Peyer's patch (tissue), 4 donors: ENCODE measurements at regions not wholly inside any gene's neighbourhood (a gene's known extent, or its start where the extent isn't known, plus 50 kb on each side); places are given as distances from the start of the nearest gene placed in this dataset.

ENCODE experiments used
- DNase-seq, 3 donors: peaks; one replicate each; pipeline ENCODE4 v3.0.0-alpha.2; 2017 to 2019
- H3K27ac ChIP-seq, 4 donors: fragments of 200-600 bp; sonication (generic); one replicate each; pipeline ENCODE4 v1.5.1; 2016 to 2019
- H3K27me3 ChIP-seq, 2 donors: fragments of 200-600 bp; sonication (generic); one replicate each; pipeline ENCODE4 v1.5.1; 2019
- H3K36me3 ChIP-seq, 3 donors: fragments of 200-600 bp; sonication (generic); one replicate each; pipeline ENCODE4 v1.5.1; 2016 to 2019
- H3K4me1 ChIP-seq, 4 donors: fragments of 200-600 bp; sonication (generic); one replicate each; pipeline ENCODE4 v1.5.1; 2016 to 2019
- H3K4me3 ChIP-seq, 4 donors: fragments of 200-600 bp; sonication (generic); 1 replicate in 3 of 4; 2 replicates in 1 of 4; pipeline ENCODE4 v1.5.1; 2016 to 2019; ENCODE audit warnings: mild to moderate bottlenecking in 1 of 4
- H3K9me3 ChIP-seq, 4 donors: fragments of 200-600 bp; sonication (generic); one replicate each; pipeline ENCODE4 v1.5.1; 2016 to 2019; ENCODE audit warnings: mild to moderate bottlenecking in 1 of 4
- CTCF ChIP-seq, 6 experiments: fragments of 450-650 bp in 4 of 6; fragments of 200-600 bp in 2 of 6; sonication (generic) in 1 of 6; IDR thresholded peaks; one replicate each; pipeline ENCODE4 v1.5.1; 2017 to 2019; ENCODE audit warnings: antibody characterized with exemption in 6 of 6, mild to moderate bottlenecking in 3 of 6, moderate library complexity in 1 of 6
- POLR2A ChIP-seq, 2 donors: fragments of 450-650 bp; IDR thresholded peaks; one replicate each; pipeline ENCODE4 v1.5.1; 2017; ENCODE audit warnings: antibody characterized with exemption in 2 of 2, mild to moderate bottlenecking in 2 of 2, moderate library complexity in 2 of 2

- H3K4me3 ChIP-seq = no peak overlapping the region
- H3K27ac ChIP-seq = no peak overlapping the region
- H3K4me1 ChIP-seq = no peaks in the 10 kb centered on the region
- H3K27me3 ChIP-seq = no peaks in the 10 kb centered on the region
- TF ChIP-seq POLR2A (IDR thresholded peaks at IDR 0.05) = no peak
- H3K9me3 ChIP-seq = no peaks in the 10 kb centered on the region
- no peaks in the 10 kb centered on the region for H3K36me3 ChIP-seq
- DNase-seq = no peak
Observed at GRCh38 chr15:31802761-31803160, 227.6 kb upstream of the CHRNA7 start.

- H3K27me3 ChIP-seq = no peaks in the 10 kb centered on the region
- no peak for TF ChIP-seq POLR2A (IDR thresholded peaks at IDR 0.05)
- no peak for TF ChIP-seq CTCF (IDR thresholded peaks at IDR 0.05)
- H3K4me3 ChIP-seq = no peak overlapping the region
- no peak overlapping the region for H3K27ac ChIP-seq
- H3K4me1 ChIP-seq = no peaks in the 10 kb centered on the region
- H3K9me3 ChIP-seq = no peaks in the 10 kb centered on the region
- no peaks in the 10 kb centered on the region for H3K36me3 ChIP-seq
- no peak for DNase-seq
Observed at GRCh38 chr15:31803388-31803884, 226.9 kb upstream of the CHRNA7 start.

- DNase-seq = no peak
- no peak for TF ChIP-seq POLR2A (IDR thresholded peaks at IDR 0.05)
- no peak for TF ChIP-seq CTCF (IDR thresholded peaks at IDR 0.05)
- H3K9me3 ChIP-seq = no peaks in the 10 kb centered on the region
- no peak overlapping the region for H3K27ac ChIP-seq
- H3K27me3 ChIP-seq = no peaks in the 10 kb centered on the region
- H3K4me3 ChIP-seq = no peak overlapping the region
- H3K36me3 ChIP-seq = no peaks in the 10 kb centered on the region
- no peaks in the 10 kb centered on the region for H3K4me1 ChIP-seq
Observed at GRCh38 chr15:31805090-31805662, 225.1 kb upstream of the CHRNA7 start.

GRCh38 chr15:31806106-31806505 lies 224.2 kb upstream of the CHRNA7 start:
- Histone ChIP-seq H3K9me3 (no peaks in the 10 kb centered on the region), H3K4me3 (no peak overlapping the region), H3K4me1 (no peaks in the 10 kb centered on the region), H3K27me3 (no peaks in the 10 kb centered on the region), H3K27ac (no peak overlapping the region), H3K36me3 (no peaks in the 10 kb centered on the region)
- no peak for DNase-seq
- TF ChIP-seq CTCF (IDR thresholded peaks at IDR 0.05) (no peak), POLR2A (IDR thresholded peaks at IDR 0.05) (no peak)

GRCh38 chr15:31811641-31812040 lies 218.7 kb upstream of the CHRNA7 start:
- no peak for DNase-seq
- TF ChIP-seq CTCF (IDR thresholded peaks at IDR 0.05) (no peak), POLR2A (IDR thresholded peaks at IDR 0.05) (no peak)
- H3K4me3 ChIP-seq = no peak overlapping the region

GRCh38 chr15:31814082-31814481 lies 216.2 kb upstream of the CHRNA7 start:
- no peak overlapping the region for H3K27ac ChIP-seq
- DNase-seq = no peak
- H3K27me3 ChIP-seq = no peaks in the 10 kb centered on the region
- H3K4me3 ChIP-seq = no peak overlapping the region
- H3K4me1 ChIP-seq = no peaks in the 10 kb centered on the region
- TF ChIP-seq POLR2A (IDR thresholded peaks at IDR 0.05) = no peak
- no peaks in the 10 kb centered on the region for H3K9me3 ChIP-seq
- no peaks in the 10 kb centered on the region for H3K36me3 ChIP-seq

More at GRCh38 chr15:31811641-31812040, 218.7 kb upstream of the CHRNA7 start:
- Histone ChIP-seq H3K27me3 (no peaks in the 10 kb centered on the region), H3K4me1 (no peaks in the 10 kb centered on the region), H3K36me3 (no peaks in the 10 kb centered on the region), H3K27ac (no peak overlapping the region), H3K9me3 (no peaks in the 10 kb centered on the region)
